ENCODE measurements at regions not wholly inside any gene's neighbourhood (a gene's known extent, or its start where the extent isn't known, plus 50 kb on each side); places are given as distances from the start of the nearest gene placed in this dataset.

DNA sequence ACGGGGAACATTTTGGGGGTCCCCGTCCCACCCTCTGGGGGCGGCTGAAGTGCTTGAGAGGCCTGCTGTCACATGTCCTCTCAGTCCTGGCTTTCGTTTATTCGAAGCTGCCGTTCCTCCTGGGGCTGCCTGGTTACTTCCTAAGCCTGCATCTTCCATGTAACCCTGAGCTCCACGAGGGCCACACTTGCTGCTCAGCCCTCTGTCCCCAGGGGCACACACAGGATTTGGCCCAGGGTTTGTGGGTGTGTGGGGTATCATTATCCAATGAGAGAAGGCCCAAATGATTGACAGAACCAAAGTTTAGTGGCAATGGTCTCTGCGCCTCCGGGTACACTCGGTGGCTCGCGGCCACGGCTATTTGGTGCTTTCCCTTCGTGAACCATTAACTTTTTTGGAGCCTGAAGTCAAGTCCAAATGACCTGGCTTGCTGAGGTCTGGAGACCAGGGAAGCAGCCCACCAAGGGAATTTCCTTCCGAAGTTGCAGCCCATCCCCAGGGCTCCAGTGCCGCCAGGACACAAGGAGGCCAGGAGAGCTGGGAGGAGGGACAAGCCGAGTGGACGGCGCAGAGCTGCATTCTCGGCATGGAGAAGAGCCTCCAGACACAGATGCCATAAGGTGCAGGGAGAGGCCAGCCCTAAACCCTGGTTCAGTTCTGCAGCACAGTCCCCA, 131.4 kb upstream of the FOXF1 start:
- H3K4me1 Mint-ChIP-seq, result peaks cover 4% of the 10 kb centered on the region
- H3K36me3 Mint-ChIP-seq (ENCODE audit: low read depth), result no peaks in the 10 kb centered on the region
- Histone ChIP-seq H3K36me3 (ENCODE audit: control insufficient read depth, insufficient read depth, low read length) (no peaks in the 10 kb centered on the region), H3K27ac (ENCODE audit: low read depth, low read length) (no peak overlapping the region), H3K9ac (ENCODE audit: extremely low read depth, low read length, poor library complexity, severe bottlenecking) (no peak overlapping the region), H3K9me3 (ENCODE audit: control insufficient read depth, low read length) (no peaks in the 10 kb centered on the region), H3K4me3 (ENCODE audit: low read length) (no peak overlapping the region), H3K4me1 (ENCODE audit: control insufficient read depth, insufficient read depth, low read length) (no peaks in the 10 kb centered on the region), H3K27me3 (ENCODE audit: control insufficient read depth, insufficient read depth, low read length, poor library complexity, severe bottlenecking) (no peaks in the 10 kb centered on the region)
- H3K9me3 Mint-ChIP-seq, result peaks cover 12% of the 10 kb centered on the region
- H3K27ac Mint-ChIP-seq, result no peak overlapping the region
- peaks cover 5% of the 10 kb centered on the region for H3K27me3 Mint-ChIP-seq (ENCODE audit: insufficient read depth)
- 88 to 95% methylated on average over 15 to 20 of the region's 20 CpGs for WGBS, 2 experiments (ENCODE audit: insufficient coverage in 1 of 2, insufficient read length in 1 of 2)
- no peak overlapping the region for H3K4me3 Mint-ChIP-seq
- TF ChIP-seq, protein P1, sequence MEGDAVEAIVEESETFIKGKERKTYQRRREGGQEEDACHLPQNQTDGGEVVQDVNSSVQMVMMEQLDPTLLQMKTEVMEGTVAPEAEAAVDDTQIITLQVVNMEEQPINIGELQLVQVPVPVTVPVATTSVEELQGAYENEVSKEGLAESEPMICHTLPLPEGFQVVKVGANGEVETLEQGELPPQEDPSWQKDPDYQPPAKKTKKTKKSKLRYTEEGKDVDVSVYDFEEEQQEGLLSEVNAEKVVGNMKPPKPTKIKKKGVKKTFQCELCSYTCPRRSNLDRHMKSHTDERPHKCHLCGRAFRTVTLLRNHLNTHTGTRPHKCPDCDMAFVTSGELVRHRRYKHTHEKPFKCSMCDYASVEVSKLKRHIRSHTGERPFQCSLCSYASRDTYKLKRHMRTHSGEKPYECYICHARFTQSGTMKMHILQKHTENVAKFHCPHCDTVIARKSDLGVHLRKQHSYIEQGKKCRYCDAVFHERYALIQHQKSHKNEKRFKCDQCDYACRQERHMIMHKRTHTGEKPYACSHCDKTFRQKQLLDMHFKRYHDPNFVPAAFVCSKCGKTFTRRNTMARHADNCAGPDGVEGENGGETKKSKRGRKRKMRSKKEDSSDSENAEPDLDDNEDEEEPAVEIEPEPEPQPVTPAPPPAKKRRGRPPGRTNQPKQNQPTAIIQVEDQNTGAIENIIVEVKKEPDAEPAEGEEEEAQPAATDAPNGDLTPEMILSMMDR (conservative IDR thresholded peaks at IDR 0.05), result no peak
- DNase-seq, result no peak

DNA sequence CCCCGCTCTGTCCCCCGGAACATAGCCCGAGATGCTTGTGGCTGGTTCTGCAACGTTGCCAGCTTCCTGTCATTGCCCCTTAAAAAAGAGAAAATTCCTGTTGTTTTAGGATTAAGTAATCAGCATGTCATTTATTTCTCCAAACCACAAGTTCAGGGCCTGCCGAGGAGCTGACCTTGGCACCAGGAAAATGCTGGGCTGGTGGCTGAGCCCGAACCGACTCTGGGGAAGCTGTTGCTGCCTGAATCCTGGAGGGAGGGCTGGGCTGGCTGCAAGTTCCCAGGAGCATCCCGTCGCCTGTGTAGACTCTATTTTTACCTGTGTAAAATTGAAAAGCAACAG, 130.9 kb upstream of the FOXF1 start:
- Histone ChIP-seq H3K27ac (ENCODE audit: low read depth, low read length) (no peak overlapping the region), H3K9me3 (ENCODE audit: control insufficient read depth, low read length) (no peaks in the 10 kb centered on the region), H3K36me3 (ENCODE audit: control insufficient read depth, insufficient read depth, low read length) (no peaks in the 10 kb centered on the region), H3K27me3 (ENCODE audit: control insufficient read depth, insufficient read depth, low read length, poor library complexity, severe bottlenecking) (no peaks in the 10 kb centered on the region), H3K4me3 (ENCODE audit: low read length) (no peak overlapping the region), H3K4me1 (ENCODE audit: control insufficient read depth, insufficient read depth, low read length) (no peaks in the 10 kb centered on the region), H3K9ac (ENCODE audit: extremely low read depth, low read length, poor library complexity, severe bottlenecking) (no peak overlapping the region)
- peaks cover 7% of the 10 kb centered on the region for H3K9me3 Mint-ChIP-seq
- TF ChIP-seq, protein P1 (conservative IDR thresholded peaks at IDR 0.05), result no peak
- no peak overlapping the region for H3K4me3 Mint-ChIP-seq
- WGBS, 2 experiments (ENCODE audit: insufficient coverage in 1 of 2, insufficient read length in 1 of 2), result 90 to 100% methylated on average over 5 to 9 of the region's 9 CpGs
- H3K27ac Mint-ChIP-seq, result no peak overlapping the region
- H3K36me3 Mint-ChIP-seq (ENCODE audit: low read depth), result no peaks in the 10 kb centered on the region
- no peak for DNase-seq
- H3K4me1 Mint-ChIP-seq, result peaks cover 4% of the 10 kb centered on the region
- peaks cover 5% of the 10 kb centered on the region for H3K27me3 Mint-ChIP-seq (ENCODE audit: insufficient read depth)

DNA sequence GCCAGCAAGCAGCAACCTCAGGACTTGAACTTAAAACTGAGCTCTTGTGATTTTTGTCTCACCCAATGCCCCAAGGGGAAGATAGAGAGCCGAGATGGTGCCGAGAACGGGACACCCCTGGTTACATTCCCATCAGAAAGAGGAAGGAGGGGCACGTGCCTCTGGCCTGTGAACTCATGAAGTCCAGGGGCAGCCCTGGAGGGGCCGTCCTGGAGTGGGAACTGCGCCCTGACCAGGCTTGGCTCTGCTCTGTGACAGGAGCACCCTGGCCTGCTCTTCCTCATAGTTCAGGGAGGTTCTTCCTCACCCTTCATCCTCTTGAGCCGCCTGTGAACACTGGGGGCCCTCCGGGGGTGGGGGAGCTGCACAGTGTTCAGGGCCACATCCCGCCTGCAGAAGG, 130.3 kb upstream of the FOXF1 start:
- H3K9me3 Mint-ChIP-seq, result peaks cover 3% of the 10 kb centered on the region

More for the DNA sequence above, 130.3 kb upstream of the FOXF1 start:
- Histone ChIP-seq H3K9me3 (ENCODE audit: control insufficient read depth, low read length) (no peaks in the 10 kb centered on the region), H3K27me3 (ENCODE audit: control insufficient read depth, insufficient read depth, low read length, poor library complexity, severe bottlenecking) (no peaks in the 10 kb centered on the region), H3K9ac (ENCODE audit: extremely low read depth, low read length, poor library complexity, severe bottlenecking) (no peak overlapping the region), H3K4me1 (ENCODE audit: control insufficient read depth, insufficient read depth, low read length) (no peaks in the 10 kb centered on the region), H3K27ac (ENCODE audit: low read depth, low read length) (no peak overlapping the region), H3K4me3 (ENCODE audit: low read length) (no peak overlapping the region), H3K36me3 (ENCODE audit: control insufficient read depth, insufficient read depth, low read length) (no peaks in the 10 kb centered on the region)
- TF ChIP-seq, protein P1 (conservative IDR thresholded peaks at IDR 0.05), result no peak
- 86 to 91% methylated on average over 4 to 9 of the region's 9 CpGs for WGBS, 2 experiments (ENCODE audit: insufficient coverage in 1 of 2, insufficient read length in 1 of 2)
- H3K4me3 Mint-ChIP-seq, result no peak overlapping the region
- H3K36me3 Mint-ChIP-seq (ENCODE audit: low read depth), result no peaks in the 10 kb centered on the region
- DNase-seq, result no peak
- H3K4me1 Mint-ChIP-seq, result peaks cover 4% of the 10 kb centered on the region
- H3K27ac Mint-ChIP-seq, result no peak overlapping the region
- peaks cover 5% of the 10 kb centered on the region for H3K27me3 Mint-ChIP-seq (ENCODE audit: insufficient read depth)

All from endodermal cell (in vitro differentiated cells).